COR-L47 (cell line): ENCODE measurements at regions not wholly inside any gene's neighbourhood (a gene's known extent, or its start where the extent isn't known, plus 50 kb on each side); places are given as distances from the start of the nearest gene placed in this dataset.

Experiments used
- DNase-seq: peaks from one replicate; lab custom pipeline; 2025; lab: John Stamatoyannopoulos, UW

DNA sequence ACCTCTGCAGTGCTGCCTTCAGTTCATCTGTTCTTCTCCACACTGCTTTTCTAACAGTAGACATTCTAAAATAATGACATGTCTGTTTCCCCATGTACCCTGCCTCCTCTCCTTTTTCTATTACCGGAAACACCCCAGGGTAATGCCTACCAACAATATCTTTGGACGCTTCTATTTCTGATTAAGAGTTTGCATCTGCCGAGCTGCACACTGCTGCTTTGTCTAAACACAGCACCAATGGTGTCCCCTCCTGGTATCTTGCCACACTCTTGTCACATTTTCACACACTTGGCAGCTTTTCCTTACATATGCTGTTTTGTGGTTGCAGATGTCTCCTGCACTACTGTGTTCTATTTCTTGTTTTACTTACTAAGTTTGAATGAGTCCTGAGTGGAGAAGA is 288.8 kb downstream of the GRIA2 start:
- DNase-seq, result no peak

DNA sequence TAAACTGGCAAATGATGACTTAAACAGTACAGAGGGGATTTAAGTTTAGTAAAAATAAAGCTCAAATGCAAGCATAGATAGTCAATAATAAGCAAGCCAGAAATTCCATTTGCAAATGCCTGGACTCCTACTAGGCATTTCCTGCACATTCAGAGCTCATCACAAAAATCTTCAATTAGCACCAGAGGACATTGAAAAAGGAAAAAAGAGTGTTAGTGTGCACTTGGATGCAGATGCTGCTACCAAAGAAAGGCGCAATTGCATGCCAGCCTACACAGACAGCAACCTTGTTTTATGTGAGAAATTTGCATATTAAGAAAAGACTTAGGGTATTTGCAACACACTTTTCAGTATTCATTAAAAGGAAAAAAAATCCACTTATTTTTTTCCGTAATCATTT is 282.1 kb downstream of the GRIA2 start:
- DNase-seq, result no peak

DNA sequence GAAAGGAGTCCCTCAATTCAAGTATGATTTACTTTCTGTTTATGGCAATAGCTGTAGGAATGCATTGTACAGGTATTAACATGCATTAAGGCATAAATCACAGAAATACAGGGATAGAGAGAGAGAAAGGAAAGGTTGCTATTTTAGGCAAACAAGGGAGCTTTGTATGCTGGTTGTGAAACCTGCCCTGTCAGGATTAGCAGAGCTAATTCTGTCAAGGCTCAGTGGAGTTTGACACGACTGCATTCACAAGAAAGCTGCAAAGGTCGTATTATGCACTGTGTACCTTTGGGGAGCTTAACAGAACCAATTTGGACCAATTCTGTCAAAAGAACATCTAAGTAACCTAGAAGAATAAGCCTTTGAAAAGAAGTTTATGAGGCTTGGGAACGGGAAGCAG is 239.3 kb downstream of the GRIA2 start:
- DNase-seq, result no peak

DNA sequence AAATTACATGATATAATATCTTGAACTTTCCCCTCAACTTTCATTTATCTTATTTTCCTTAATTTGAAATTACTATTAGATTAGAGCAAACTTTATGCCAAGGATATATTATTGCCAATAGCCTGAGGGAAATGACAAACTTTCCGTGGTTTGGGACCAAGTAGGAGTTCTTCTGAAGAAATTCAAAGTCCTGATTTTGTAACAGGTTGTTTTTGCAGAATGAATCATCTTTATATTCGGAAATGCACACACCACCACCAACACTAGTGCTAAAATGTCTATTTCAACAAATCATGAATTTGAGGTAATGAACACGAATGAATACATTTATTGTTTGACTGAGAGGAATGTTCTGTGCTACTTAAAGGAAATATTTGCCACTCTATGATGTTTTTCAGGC is 226.7 kb downstream of the GRIA2 start:
- DNase-seq, result no peak

DNA sequence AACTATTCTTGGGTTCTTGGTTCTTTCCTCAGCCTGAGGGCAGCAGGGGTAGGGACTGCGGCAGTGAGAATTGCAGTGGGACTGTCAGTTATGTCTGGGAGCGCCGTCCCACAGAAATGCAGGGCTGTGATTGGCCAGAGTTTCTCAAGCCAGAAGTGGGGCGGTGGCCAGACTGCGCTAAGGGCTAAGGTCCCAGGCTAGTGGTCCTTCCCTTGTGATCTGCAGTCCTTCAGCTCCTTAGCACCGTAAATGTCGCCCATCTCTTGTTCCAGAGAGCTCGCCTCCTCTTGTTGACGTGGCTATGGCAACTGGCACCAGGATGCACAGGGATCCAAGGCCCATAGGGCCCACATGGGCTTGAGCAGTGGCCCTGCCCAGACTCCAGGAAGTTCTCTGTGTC is 223.5 kb downstream of the GRIA2 start:
- no peak for DNase-seq

GRCh38 chr4:157443537-157443936 is 223.0 kb downstream of the GRIA2 start:
- DNase-seq, result no peak

DNA sequence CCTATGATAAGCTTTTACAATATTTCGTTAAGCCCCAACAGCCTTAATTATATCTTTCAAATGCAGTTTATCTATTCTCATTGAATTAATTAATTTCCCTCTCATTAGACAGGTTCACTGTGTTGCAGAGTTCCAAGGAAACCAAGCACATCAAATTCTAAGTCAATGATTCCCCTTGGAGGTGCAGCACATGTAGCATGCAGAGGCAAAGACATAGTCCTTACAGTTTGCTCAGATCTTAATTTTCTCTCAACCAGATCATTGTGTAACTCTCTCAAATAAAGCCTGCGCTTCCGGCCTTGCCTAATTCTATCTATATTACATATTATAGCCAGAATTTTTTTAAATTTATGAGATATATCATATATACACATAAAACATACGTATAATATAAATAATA is 205.4 kb downstream of the GRIA2 start:
- DNase-seq, result no peak

- DNase-seq, result no peak
These were observed 203.0 kb downstream of the GRIA2 start for GRCh38 chr4:157423526-157424020.

- no peak for DNase-seq
These were observed 200.8 kb downstream of the GRIA2 start for GRCh38 chr4:157421365-157421764.
